GM10248 (cell line): ENCODE measurements at regions not wholly inside any gene's neighbourhood (a gene's known extent, or its start where the extent isn't known, plus 50 kb on each side); places are given as distances from the start of the nearest gene placed in this dataset.

Experiments
- CTCF ChIA-PET: fragments of 300-600 bp; sonication (Branson Sonifier 250); formaldehyde crosslinking; extraction: SDS; loops from one replicate; lab custom pipeline; 2021; ENCODE audit warnings: antibody characterized with exemption; lab: Yijun Ruan, JAX
- POLR2A ChIA-PET: fragments of 350-650 bp; sonication (Branson Sonifier 250); formaldehyde crosslinking; extraction: SDS; loops from one replicate; lab custom pipeline; 2020; ENCODE audit warnings: antibody characterized with exemption; lab: Yijun Ruan, JAX
- DNase-seq: peaks from one replicate; pipeline ENCODE4 v3.0.0; 2012; ENCODE audit errors: extremely low spot score
- CTCF ChIP-seq: IDR thresholded peaks from 2 replicates; pipeline ENCODE4 v1.5.1; 2012; ENCODE audit warnings: mild to moderate bottlenecking, low read depth; ENCODE audit errors: extremely low read depth, missing control alignments, control extremely low read depth

GRCh38 chr1:98493469-98493868 is 168.1 kb upstream of the SNX7 start:
- TF ChIP-seq CTCF = no peak
- CTCF ChIA-PET = interaction anchor here (1.1 to 1.8 kb wide), 2 partner anchors 9 to 11 kb away, joined by 3 to 5 read pairs; no protein-coding TSS in a partner anchor
- DNase-seq = no peak
- POLR2A ChIA-PET = no interaction called here

DNA sequence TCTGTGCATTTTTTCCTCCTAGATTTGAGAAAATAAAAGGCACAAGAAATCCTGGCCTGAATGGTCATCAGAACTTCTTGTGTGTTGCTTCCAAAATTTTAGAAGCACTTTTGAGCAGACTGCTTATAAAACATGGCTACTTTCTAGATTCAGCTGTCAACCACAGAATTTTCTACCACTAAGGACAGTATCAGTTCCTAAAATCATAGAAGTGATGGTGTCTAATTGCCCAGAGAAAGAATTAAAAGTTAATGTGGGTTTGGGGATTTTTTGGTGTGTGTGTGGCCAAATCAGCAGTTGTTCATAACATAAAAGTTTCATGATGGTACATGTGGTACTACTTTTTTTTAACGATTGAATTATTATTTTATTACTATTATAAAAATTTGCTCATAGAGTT is 171.4 kb upstream of the SNX7 start:
- ChIA-PET POLR2A (no interaction called here), CTCF (no interaction called here)
- DNase-seq = no peak
- TF ChIP-seq CTCF = no peak

DNA sequence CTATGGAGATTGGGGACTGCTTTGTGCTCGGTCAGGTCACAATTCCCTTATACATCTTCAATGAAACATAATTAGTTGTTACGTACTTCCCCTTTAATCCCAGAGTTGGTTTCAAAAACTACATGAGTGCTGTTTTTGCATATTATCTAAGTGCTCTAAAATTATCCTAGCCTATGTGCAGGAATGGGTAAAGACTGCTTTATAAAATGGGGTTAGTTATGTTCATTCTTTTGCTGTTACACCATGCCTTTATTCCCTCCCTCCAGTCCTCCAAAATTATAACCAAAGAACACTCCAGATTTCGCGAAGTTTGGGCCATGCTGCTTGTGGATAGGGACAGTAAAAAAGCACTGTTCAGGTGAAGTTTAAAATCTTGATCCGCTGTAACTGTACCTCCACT is 173.9 kb upstream of the SNX7 start:
- ChIA-PET CTCF (interaction anchor here (1.4 kb wide), 1 partner anchor 17 kb away, joined by 5 read pairs; no protein-coding TSS in a partner anchor), POLR2A (no interaction called here)
- no peak for DNase-seq
- no peak for TF ChIP-seq CTCF

- CTCF ChIA-PET = no interaction called here
- POLR2A ChIA-PET = no interaction called here
- DNase-seq = no peak
- TF ChIP-seq CTCF = no peak
Measured at GRCh38 chr1:98482611-98483010, 178.9 kb upstream of the SNX7 start.

DNA sequence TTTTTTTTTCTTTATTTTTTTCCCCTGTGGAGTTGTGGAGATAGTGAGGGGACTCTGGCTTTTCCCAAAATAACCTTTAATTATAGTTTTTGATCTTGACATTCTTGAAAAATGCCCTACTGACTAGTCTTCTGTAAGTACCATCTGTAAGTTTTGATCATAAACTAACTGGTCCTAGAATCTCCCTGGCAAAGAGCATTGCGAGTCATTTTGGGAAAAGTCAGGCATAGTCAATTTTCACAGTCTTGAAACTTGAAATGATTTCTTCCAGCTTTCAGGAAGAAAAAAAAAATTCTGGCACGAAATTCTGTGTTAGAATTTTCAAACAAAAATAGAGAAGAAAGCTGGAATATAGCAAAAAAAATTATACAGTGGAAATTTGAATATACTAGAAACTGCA is 181.2 kb upstream of the SNX7 start:
- TF ChIP-seq CTCF = no peak
- ChIA-PET POLR2A (no interaction called here), CTCF (no interaction called here)
- no peak for DNase-seq

GRCh38 chr1:98478121-98478520 is 183.4 kb upstream of the SNX7 start:
- ChIA-PET CTCF (interaction anchor here (1.5 kb wide), 1 partner anchor 13 kb away, joined by 3 read pairs; no protein-coding TSS in a partner anchor), POLR2A (no interaction called here)

More at GRCh38 chr1:98478121-98478520, 183.4 kb upstream of the SNX7 start:
- TF ChIP-seq CTCF = no peak
- no peak for DNase-seq
